Activated CD8-positive, alpha-beta memory T cell treated with anti-CD3 and anti-CD28 coated beads for 24 hours (primary cell): ENCODE measurements at regions not wholly inside any gene's neighbourhood (a gene's known extent, or its start where the extent isn't known, plus 50 kb on each side); places are given as distances from the start of the nearest gene placed in this dataset.

ENCODE experiments used
- DNase-seq: peaks from one replicate; pipeline ENCODE4 v3.0.0-alpha.2; 2020

DNA sequence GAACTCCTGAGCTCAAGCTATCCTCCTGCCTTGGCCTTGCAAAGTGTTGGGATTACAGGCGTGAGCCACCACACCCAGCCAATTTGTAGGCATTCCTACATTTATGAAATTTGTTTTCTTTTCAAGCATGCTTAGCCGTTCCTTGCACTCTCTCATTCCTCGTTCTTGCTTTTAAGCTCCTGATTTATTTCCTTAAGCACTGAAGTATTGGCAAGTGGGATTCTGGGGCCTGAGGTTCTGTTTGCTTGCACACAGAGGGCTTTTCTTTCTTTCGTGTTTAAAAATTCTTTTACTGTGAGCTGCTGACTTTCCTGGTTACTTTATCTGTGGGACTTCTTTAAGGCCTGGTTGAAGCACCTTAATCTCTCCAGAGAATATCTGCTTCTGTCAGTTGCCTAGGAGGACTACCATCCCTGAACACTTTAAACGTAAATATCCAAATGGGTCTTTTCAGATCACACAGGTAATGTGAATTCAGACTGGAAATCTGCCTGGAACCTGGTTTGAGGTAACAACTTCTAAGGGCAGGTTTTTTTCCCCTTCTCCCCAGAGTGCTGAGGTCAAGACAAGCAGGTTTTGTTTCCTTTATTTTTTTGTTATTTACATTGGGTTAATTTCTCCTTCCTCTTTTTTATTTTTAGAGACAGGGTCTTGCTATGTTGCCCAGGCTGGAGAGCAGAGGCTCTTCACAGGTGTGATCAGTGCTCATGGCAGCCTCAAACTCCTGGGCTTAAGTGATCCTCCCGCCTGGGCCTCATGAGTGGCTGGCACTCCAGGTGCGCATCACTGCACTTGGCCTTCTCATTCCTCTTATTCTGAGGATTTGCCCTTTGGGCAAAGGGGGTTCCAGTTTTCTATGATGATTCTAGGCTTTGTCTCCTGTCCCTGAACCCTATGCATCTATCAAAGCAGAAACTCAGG is 102.9 kb downstream of the PFKFB3 start:
- DNase-seq: no peak

DNA sequence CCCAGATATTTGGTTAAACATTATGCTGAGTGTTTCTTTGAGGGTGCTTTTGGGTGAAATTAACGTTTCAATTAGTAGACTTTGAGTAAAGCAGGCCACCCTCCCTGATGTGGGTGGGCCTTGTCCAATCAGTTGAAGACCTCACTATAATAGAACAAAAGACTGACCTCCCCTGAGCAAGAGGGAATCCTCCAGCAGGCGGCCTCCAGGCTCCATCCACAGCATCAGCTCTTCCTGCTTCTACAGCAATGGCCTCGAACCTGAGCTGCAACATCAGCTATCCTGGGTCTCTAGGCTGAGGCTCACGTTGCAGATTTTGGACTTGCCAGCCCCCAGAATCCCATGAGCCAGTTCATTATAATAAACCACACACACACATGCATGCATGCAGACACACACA is 104.2 kb downstream of the PFKFB3 start:
- peak; percentile 13 for DNase-seq

- no peak for DNase-seq
Observed at GRCh38 chr10:6309816-6310215, 107.1 kb downstream of the PFKFB3 start.

DNA sequence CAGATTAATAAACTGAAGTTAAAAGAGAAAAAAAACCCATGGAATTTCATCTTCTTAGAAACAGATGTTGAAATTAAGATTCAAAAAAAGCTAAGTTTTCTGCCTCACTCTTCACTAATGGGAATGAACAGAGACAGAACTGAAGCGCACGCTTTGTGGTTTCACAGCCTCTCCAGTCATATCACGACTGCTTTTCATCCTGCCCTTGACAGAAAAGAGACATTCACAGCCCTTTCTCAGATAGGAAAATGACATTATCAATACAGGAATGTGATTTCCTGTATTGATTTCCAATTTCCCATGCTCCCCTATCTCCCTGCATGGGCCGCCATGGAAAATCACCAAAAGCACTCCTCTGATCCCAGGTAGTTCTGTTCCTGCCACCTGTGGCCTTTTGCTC is 108.2 kb downstream of the PFKFB3 start:
- no peak for DNase-seq

DNA sequence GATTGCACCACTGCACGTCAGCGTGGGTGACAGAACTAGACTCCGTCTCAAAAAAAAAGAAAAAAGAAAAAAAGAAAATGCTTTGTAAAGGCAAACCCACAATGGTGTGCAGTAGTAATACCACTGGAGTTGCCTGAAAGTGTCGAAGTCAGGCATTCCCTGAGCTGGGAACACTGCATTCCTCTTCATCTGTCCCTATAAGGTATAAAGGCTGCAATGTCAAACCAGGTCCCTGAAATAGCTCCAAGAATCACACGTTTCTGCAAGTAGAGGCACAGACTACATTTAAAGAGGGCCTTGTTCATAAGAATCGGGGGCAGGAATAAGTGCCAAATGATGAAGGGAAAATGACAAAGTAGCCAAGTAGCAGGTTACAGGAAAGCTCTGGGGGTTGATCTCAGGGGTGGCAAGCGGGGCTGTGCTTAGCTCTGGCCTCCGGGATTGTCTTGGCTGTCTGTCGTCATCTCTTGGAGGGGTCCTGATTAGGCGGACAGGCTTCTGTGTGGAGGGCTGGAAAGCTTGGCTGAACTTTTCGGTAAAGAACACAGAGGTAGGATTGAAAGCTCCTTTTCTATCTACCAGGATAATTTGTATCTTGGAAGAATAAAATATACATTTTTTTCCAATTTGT is 109.1 kb downstream of the PFKFB3 start:
- DNase-seq: no peak

- no peak for DNase-seq
Observed at GRCh38 chr10:6312636-6313035, 109.9 kb downstream of the PFKFB3 start.

DNA sequence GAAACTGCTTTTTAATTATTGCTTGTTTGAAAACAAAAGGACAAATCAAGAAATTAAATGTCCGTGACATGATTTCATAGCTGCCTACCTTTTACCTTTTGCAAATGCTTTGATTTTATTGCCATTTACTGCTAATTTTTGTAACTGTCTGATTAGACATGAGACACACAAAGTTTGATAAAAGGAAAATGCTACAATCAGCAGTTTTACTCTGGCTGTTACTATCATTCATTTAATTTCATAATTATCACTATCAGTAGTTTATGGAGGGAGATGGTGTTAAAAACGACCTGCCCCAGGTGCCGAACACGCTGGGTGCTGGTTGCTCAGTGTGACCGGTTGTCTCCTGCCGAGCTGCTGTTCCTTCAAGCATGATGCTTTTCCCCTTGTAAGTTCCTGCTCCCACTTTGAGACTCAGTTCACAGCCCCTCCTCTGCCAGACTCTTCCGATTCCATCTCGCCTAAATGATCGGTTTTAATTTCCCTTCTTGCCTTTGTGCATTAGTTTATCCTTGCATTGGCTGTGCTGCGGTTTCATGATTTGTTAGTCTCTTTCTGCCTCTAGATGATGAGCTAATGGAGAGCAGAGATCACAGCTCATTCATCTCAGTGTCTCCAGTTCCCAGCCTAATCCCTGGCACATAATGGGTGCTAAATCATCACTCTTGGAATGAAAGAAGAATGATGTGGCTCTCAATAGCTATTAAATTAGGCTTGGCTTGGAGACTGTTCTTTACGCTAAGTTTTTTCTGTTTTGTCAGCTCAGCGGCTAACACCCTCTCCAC is 110.6 kb downstream of the PFKFB3 start:
- no peak for DNase-seq

DNA sequence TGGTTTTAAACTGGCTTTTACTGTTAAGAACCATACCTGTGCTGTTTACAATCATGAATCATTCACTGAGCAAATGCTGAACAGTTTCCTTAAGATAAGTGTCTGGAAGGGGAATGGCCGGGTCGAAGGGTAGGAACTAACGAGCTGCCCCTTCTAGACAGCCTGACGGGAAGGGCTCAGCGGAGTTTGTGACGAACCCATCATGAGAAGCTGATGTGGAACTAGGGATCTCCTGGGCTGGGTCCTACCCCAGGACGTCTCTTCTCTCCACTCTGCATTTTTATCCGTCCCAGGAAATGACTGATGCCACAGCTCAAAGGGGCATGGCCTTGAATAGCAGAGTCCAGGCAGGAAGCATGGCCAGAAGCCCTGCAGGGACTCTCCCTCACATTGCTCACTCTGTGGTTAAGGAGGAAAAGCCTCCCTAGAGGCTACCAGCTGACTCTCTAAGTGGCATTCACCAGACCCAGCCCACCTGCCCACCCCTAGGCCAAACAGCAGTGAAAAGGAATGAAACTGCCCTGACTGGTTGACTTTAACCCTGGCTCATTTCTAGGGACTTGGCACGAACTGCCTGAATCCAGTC is 112.0 kb downstream of the PFKFB3 start:
- no peak for DNase-seq

GRCh38 chr10:6319119-6319518 is 116.4 kb downstream of the PFKFB3 start:
- no peak for DNase-seq

- DNase-seq: no peak
Observed at GRCh38 chr10:6320320-6321010, 117.7 kb downstream of the PFKFB3 start.

GRCh38 chr10:6321880-6322279 is 119.1 kb downstream of the PFKFB3 start:
- DNase-seq: no peak

- DNase-seq: no peak
Observed at GRCh38 chr10:6322805-6323204, 120.1 kb downstream of the PFKFB3 start.

GRCh38 chr10:6327961-6328698 is 125.4 kb downstream of the PFKFB3 start:
- no peak for DNase-seq

DNA sequence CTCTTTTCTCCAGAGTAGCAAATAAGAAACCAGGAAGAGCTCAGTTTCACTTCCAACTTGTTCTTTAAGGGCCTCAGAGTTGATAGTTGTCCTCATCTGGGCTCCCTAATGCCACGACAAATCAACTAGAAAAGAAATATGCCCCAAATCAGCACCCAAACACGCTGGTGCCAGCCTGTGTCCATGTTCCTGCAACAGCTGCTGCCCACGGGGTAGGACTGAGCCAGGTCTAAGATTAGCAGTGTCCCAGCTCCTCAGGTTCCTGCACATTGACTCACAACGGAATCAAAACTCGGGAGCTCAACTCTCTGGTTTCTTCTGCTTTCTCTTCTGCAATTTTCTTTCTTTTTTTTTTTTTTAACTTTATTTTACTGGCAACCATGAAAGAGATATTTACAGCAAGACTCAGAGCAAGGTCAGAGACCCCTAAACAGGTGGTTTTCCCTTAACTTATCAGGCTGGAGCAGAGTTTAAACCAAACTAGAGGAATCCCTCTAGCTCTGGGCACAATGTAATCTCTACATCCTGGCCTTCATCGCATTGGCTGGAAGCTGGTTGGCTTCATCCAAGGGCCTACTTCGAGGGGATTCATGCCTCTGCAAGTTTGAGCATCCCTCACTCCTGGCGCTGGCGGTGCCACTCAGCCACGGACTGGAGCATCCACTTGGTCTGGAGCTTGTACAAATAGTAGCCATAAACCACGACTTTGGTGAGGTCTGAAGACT is 126.1 kb downstream of the PFKFB3 start:
- no peak for DNase-seq

GRCh38 chr10:6333086-6333485 is 130.4 kb downstream of the PFKFB3 start:
- DNase-seq: no peak

DNA sequence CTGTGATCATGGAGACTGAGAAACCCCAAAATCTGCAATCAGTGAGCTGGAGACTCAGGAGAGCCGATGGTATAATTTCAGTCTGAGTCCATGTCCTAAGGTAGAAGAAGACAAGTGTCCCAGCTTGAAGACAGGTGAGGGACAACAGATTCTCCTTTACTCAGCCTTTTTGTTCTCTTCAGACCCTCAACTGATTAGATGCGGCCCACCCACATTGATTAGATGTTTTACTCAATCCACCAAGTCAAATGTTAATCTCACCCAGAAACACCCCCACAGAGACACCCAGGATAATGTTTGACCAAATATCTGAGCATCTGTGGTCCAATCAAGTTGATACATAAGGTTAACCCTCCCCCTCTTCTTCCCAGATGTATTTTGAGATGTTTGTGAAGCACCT is 131.2 kb downstream of the PFKFB3 start:
- no peak for DNase-seq

DNA sequence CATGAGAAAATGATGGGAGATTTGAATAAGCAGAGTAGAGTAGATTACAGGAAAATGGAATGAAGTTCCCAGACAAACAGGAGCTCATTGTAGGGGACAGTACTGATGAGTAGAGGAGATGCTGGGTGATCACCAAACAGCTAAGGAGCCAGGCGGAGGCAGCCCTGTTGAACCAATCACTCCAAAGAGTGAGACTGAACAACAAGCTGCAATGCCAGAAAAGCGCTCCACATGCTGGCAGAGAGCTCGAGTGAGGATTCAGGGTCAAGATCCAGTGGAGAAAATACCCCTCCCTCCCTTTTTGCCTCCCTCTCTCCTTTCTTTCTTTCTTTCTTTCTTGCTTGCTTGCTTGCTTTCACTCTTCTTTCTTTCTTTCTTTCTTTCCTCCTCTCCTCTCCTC is 133.3 kb downstream of the PFKFB3 start:
- DNase-seq: no peak

DNA sequence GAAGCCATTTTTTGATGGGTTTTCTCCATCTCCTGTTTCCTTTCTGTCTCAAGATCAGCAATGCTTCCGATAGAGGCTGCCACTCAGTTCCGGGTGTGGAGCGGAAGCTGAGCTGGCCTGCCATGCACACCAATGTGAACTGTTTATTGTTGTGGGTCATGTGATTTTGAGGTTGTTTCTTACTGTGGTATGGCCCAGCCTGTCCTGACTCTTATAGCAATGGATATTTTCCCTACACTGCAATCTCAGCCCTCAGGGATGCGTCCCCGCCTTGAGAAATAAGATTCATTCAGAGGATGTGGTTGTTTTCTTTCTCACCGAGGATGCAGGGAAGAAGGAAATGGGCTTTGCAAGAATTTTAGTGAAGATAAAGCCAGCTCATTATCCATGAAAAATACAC is 134.7 kb downstream of the PFKFB3 start:
- no peak for DNase-seq

- DNase-seq: no peak
Observed at GRCh38 chr10:6338361-6338760, 135.6 kb downstream of the PFKFB3 start.

DNA sequence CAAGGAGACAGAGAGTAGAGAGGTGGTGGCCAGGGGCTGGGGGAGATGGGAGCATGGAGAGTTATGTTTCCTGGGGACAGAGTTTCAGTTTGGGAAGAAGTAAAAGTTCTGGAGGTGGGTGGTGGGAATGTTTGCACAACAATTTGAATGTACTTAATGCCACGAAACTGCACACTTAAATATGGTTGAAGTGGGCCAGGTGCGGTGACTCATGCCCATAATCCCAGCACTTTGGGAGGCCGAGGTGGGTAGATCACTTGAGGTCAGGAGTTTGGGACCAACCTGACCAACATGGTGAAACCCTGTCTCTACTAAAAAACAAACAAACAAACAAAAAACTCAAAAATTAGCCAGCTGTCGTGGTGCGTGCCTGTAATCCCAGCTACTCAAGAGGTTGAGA is 137.2 kb downstream of the PFKFB3 start:
- no peak for DNase-seq

DNA sequence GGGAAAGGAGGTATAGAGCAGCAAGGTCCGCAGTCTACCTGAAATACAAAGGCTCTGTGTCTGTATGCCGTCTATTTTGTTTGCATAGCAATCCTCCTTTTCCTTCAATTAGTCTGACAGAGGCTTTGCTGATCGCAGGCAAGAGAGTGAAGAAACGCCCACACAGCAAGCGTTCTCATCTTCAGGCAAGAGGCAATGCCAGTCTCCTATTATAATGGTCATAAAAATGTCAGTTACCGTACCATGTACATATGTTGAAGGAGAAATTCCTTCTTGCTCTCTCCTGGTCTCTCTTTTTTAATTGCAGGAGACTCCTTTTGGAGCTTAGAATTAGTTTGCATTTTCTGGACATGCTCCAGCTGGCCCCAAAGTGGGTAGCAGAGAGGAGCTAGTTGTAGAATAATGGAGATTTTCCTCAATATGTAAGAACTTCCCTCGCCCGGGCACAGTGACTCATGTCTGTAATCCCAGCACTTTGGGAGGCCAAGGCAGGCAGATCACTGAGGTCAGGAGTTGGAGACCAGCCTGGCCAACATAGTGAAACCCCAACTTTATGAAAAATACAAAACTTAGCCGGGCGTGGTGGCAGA is 139.5 kb downstream of the PFKFB3 start:
- no peak for DNase-seq
